ENCODE measurements at regions not wholly inside any gene's neighbourhood (a gene's known extent, or its start where the extent isn't known, plus 50 kb on each side); places are given as distances from the start of the nearest gene placed in this dataset.

GRCh38 chr21:28705616-28706015 is 287.1 kb downstream of the LTN1 start:
- Histone ChIP-seq H3K9me3 (ENCODE audit: control insufficient read depth, low read depth, low read length) (no peaks in the 10 kb centered on the region), H3K9ac (ENCODE audit: control insufficient read depth, extremely low read depth, insufficient read depth, low read length) (no peak overlapping the region), H3K4me3 (ENCODE audit: control insufficient read depth in 2 of 3, extremely low read depth in 1 of 3, insufficient read depth in 2 of 3, low read depth in 1 of 3, low read length in 3 of 3) (no peak overlapping the region), H3K79me2 (ENCODE audit: control insufficient read depth, insufficient read depth, low read length) (no peaks in the 10 kb centered on the region), H3K4me1 (ENCODE audit: control insufficient read depth, extremely low read depth, insufficient read depth, low read length) (peaks cover 15% of the 10 kb centered on the region), H4K20me1 (ENCODE audit: control insufficient read depth, extremely low read depth, insufficient read depth, low read length) (no peaks in the 10 kb centered on the region), H3K4me2 (ENCODE audit: control insufficient read depth, extremely low read depth, insufficient read depth, low read depth, low read length) (no peak overlapping the region), H3K27ac (ENCODE audit: control insufficient read depth, insufficient read depth, low read length) (no peak overlapping the region), H3K9me1 (ENCODE audit: control insufficient read depth, extremely low read depth, insufficient read depth, low read length) (no peaks in the 10 kb centered on the region), H3K27me3 (ENCODE audit: control insufficient read depth, extremely low read depth, insufficient read depth, low read length) (no peaks in the 10 kb centered on the region), H2AFZ (ENCODE audit: control insufficient read depth, low read length) (no peak overlapping the region), H3K36me3 (ENCODE audit: control insufficient read depth in 2 of 2, extremely low read depth in 1 of 2, insufficient read depth in 2 of 2, low read length in 2 of 2) (no peaks in the 10 kb centered on the region)
- FAIRE-seq (no peak), DNase-seq (ENCODE audit: low read depth, low spot score) (no peak)
- dilution Hi-C loops (cut with MboI; ENCODE audit: extremely low pct_ligation_motif_present, low sequenced_read_pairs): no loop called here
- TF ChIP-seq EZH2 (IDR thresholded peaks at IDR 0.05; ENCODE audit: low read length): no peak
- TF ChIP-seq, protein P1, sequence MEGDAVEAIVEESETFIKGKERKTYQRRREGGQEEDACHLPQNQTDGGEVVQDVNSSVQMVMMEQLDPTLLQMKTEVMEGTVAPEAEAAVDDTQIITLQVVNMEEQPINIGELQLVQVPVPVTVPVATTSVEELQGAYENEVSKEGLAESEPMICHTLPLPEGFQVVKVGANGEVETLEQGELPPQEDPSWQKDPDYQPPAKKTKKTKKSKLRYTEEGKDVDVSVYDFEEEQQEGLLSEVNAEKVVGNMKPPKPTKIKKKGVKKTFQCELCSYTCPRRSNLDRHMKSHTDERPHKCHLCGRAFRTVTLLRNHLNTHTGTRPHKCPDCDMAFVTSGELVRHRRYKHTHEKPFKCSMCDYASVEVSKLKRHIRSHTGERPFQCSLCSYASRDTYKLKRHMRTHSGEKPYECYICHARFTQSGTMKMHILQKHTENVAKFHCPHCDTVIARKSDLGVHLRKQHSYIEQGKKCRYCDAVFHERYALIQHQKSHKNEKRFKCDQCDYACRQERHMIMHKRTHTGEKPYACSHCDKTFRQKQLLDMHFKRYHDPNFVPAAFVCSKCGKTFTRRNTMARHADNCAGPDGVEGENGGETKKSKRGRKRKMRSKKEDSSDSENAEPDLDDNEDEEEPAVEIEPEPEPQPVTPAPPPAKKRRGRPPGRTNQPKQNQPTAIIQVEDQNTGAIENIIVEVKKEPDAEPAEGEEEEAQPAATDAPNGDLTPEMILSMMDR (optimal IDR thresholded peaks at IDR 0.05 in 1 of 3, IDR thresholded peaks at IDR 0.05 in 1 of 3, conservative IDR thresholded peaks at IDR 0.05 in 1 of 3; ENCODE audit: extremely low read depth in 1 of 3, insufficient read depth in 2 of 3, low read length in 3 of 3): no peak

DNA sequence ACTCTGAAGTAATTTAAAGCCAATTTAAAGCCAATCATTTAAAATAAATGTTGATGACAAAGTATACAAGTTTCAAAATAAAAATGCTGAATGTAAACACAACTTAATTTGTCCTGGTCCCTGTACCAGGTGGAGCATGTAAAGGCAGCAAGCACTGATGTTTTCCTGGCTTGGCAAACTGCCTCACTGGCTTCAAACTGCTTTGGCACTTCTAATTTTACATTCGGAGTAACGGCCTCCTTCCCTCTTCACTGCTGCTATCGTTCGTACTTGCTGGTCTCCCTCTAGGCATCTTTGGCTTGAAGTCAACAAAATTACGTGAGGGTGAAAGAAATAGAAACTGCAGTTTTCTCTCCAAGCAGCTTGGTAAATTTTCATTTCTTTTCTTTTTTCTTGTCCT is 287.9 kb downstream of the LTN1 start:
- H3K4me1 ChIP-seq (ENCODE audit: control insufficient read depth, extremely low read depth, insufficient read depth, low read length): peaks cover 18% of the 10 kb centered on the region
- no peaks in the 10 kb centered on the region for H3K9me1 ChIP-seq (ENCODE audit: control insufficient read depth, extremely low read depth, insufficient read depth, low read length)
- no peaks in the 10 kb centered on the region for H3K27me3 ChIP-seq (ENCODE audit: control insufficient read depth, extremely low read depth, insufficient read depth, low read length)
- H4K20me1 ChIP-seq (ENCODE audit: control insufficient read depth, extremely low read depth, insufficient read depth, low read length): no peaks in the 10 kb centered on the region
- DNase-seq (ENCODE audit: low read depth, low spot score): no peak
- H3K36me3 ChIP-seq (ENCODE audit: control insufficient read depth in 2 of 2, extremely low read depth in 1 of 2, insufficient read depth in 2 of 2, low read length in 2 of 2): no peaks in the 10 kb centered on the region
- dilution Hi-C loops (cut with MboI; ENCODE audit: extremely low pct_ligation_motif_present, low sequenced_read_pairs): no loop called here
- H3K79me2 ChIP-seq (ENCODE audit: control insufficient read depth, insufficient read depth, low read length): no peaks in the 10 kb centered on the region
- H3K4me3 ChIP-seq (ENCODE audit: control insufficient read depth in 2 of 3, extremely low read depth in 1 of 3, insufficient read depth in 2 of 3, low read depth in 1 of 3, low read length in 3 of 3): no peak overlapping the region
- TF ChIP-seq EZH2 (IDR thresholded peaks at IDR 0.05; ENCODE audit: low read length): no peak
- TF ChIP-seq, protein P1 (optimal IDR thresholded peaks at IDR 0.05 in 1 of 3, IDR thresholded peaks at IDR 0.05 in 1 of 3, conservative IDR thresholded peaks at IDR 0.05 in 1 of 3; ENCODE audit: extremely low read depth in 1 of 3, insufficient read depth in 2 of 3, low read length in 3 of 3): no peak
- no peak overlapping the region for H3K9ac ChIP-seq (ENCODE audit: control insufficient read depth, extremely low read depth, insufficient read depth, low read length)
- no peak overlapping the region for H3K27ac ChIP-seq (ENCODE audit: control insufficient read depth, insufficient read depth, low read length)
- H2AFZ ChIP-seq (ENCODE audit: control insufficient read depth, low read length): peak overlapping the region; percentile 45
- H3K9me3 ChIP-seq (ENCODE audit: control insufficient read depth, low read depth, low read length): no peaks in the 10 kb centered on the region
- H3K4me2 ChIP-seq (ENCODE audit: control insufficient read depth, extremely low read depth, insufficient read depth, low read depth, low read length): peak overlapping the region; percentile 35
- peak; percentile 20 for FAIRE-seq
